HG02970 (cell line): ENCODE measurements at regions not wholly inside any gene's neighbourhood (a gene's known extent, or its start where the extent isn't known, plus 50 kb on each side); places are given as distances from the start of the nearest gene placed in this dataset.

Source experiments
- ATAC-seq: cut with Tn5 transposase; IDR thresholded peaks from one replicate; pipeline ENCODE4 v1.9.1; 2021; ENCODE audit warnings: mild to moderate bottlenecking, moderate library complexity, moderate number of reproducible peaks; ENCODE audit not compliant: unreplicated experiment, low FRiP score

- no peak for ATAC-seq
Measured at GRCh38 chr11:134643115-134644012, 231.3 kb upstream of the B3GAT1 start.

DNA sequence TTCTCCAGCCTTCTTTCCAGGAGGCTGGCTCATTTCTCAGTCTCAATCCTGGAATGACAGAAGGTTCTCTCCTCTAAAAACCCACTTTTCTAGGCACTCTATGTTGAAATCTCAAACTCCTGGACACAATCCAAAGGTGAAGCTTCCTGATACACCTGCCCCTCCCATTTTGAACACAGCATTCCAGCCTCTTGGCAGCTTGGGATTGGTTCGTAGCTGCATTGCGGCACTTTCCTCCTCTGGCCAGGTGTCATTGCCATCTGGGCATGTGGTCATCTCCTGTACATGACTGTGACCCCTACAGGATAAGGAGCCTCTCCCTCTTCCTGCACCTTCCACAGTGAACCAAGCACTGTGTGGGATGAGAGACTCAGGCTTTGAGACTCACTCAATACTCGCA lies 230.2 kb upstream of the B3GAT1 start:
- no peak for ATAC-seq

GRCh38 chr11:134640971-134641968 lies 229.2 kb upstream of the B3GAT1 start:
- no peak for ATAC-seq

- no peak for ATAC-seq
Measured at GRCh38 chr11:134640536-134640935, 228.5 kb upstream of the B3GAT1 start.

DNA sequence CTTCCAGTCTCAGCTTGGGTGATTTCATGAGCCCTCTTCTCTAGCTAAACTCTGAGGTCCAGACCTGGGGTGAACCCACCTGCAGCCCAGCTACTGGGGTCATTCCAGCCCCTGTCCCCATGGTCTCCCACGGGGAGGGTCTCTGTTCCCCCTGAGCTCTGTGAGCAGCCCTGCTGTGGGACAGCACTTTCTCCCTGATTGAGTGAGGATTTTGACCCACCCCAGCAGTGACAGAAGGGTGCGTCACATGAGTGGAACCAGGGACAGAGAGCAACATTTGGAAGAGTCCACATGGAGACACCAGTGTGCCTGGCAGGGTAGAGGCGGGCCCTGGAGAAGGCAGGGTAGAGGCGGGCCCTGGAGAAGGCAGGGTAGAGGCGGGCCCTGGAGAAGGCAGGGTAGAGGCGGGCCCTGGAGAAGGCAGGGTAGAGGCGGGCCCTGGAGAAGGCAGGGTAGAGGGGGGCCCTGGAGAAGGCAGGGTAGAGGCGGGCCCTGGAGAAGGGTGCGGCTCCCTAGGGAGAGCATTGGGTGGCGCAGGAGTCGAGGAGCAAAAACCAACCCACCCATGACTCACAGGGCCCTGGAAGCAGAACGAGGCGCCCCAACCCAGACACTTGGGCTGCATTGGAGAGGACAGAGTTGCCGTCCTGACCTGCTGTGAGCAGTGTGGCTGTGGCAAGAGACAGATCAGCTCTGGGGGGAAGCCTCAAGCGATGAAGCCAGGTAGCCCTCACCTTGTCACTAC lies 227.7 kb upstream of the B3GAT1 start:
- ATAC-seq = no peak

- ATAC-seq = no peak
Measured at GRCh38 chr11:134638796-134639430, 226.9 kb upstream of the B3GAT1 start.

DNA sequence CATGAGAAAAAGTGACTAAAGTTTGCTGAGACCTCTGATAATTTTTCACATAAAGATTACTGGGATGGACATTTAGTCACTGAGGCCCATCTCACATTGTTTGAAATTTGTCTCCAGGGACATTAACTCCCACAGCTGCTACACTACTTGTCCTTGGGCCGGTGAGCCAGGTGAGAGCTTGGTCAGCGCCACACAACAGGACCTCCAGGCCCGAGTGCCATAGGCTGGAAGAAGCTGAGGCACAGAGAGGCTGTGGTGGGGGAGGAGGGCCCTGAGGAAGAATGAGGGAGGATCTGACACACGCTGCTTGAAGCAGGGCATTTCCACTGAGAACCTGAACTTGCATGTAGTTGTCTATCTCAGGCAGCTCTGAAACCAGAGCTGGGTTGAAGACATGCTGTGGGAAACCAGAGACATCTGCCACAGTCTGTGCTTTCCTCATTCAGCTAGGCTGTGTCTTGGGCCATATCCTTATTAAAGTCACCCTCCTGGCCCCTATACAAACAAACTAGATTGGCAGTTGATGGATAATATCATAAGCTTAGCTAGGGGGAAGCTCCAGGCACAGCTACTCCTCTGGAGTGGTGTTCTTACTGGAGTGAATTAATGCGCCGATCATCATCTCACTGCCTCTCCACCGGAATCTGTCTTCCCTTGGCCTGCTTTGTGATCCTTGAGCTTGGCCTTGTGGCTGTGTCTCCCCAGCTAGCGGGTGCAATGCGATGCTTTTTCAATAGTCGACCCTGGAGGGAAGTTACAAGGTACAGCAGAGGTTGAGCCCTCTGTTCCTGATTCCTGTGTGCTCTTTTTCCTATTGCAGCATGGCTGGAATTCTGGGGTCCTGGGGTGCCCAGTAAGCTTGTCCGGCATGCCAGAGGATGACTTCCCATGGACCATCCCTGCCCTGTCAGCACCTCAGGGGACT lies 225.3 kb upstream of the B3GAT1 start:
- ATAC-seq = no peak

DNA sequence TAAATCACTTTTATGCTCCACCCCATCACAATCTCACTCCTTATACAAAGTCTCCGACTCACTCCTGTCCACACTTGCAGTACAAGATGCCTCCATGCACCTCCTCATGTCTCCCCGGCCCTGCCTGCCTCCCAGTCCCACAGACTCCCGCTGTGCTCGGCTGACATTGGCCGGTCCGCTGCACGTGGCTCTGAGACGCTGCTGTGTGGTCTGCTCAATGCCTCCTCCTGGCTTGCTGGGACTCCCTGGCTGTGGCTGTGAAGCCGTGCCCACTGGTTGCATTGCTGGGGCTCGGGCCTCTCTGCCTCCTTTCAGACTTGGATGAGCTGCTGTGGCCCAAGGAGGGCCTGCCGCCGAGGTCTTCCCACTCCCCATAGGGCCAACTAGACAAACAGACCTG lies 224.0 kb upstream of the B3GAT1 start:
- no peak for ATAC-seq

- no peak for ATAC-seq
Measured at GRCh38 chr11:134634897-134635831, 223.1 kb upstream of the B3GAT1 start.

DNA sequence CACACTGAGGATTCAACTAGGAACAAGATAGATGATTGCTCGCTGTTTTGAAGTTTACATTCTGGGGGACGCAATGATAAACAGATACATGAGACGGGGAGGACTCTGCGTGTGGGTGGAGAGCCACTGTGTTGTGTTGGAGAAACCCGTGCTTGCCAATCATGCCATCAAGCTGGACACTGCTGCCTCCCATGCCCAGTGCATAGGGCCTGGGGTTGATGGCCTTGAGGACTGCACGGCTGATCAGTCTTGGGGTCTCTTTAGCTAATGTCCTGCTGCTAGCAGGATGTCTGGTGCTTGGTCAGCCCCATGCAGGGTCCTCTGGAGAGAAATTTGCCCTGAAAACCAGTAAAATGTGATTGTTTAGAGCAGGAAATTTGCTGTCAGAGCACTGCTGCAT lies 221.2 kb upstream of the B3GAT1 start:
- no peak for ATAC-seq

DNA sequence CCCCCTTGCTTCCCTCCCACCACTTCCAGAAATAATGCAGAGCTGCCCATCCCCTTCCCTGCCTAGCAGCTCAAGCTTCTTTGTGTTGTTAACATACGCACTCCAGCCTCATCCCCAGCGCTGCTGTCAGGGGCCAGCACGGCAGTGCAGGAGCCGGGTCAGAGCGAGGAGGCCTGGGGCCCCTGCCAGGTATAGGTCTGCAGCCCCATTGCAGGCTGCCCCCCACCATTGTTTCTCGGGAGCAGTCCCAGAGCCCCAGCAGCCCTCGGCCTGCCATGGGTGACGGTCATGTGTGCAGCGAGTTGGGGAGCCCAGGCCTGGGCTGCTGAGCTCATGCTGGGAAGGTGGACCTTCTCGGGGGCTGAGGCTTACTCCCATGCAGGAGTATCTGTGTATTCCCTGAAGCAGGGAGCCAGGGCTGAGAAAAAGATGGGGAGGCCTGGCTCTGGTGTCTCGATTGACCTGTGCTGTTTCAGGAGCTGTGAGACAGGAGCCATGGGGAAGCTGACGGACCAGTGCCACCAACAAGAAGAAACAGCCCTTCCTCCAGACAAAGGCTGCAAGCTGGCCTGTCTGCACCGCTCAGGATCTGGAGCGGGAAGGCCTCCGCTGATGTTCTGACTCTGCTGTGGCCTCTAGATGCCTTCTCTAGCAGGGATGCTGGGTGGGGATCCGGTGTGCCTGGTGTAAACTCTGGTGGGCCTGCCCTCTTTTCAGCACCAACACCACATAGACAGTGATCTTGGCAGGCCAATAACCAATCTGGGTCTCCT lies 220.5 kb upstream of the B3GAT1 start:
- ATAC-seq = no peak

DNA sequence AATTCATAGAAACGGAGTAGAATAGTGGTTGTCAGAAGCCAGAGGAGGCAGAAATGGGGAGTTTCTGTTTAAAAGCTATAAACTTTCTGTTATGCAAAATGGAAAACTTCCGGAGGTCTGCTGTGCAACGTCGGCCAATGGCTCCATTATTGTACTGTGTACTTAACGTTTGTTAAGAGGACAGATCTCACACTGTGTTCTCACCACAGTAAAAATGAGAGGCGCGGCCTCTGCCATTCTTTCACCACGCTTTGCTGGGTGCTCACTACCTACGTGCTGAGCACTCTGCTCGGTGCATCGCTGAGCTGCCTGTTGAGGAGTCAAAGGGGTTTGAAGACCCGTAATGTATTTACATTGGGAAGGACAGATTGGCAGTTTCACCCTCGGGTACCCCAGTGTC lies 218.8 kb upstream of the B3GAT1 start:
- no peak for ATAC-seq

DNA sequence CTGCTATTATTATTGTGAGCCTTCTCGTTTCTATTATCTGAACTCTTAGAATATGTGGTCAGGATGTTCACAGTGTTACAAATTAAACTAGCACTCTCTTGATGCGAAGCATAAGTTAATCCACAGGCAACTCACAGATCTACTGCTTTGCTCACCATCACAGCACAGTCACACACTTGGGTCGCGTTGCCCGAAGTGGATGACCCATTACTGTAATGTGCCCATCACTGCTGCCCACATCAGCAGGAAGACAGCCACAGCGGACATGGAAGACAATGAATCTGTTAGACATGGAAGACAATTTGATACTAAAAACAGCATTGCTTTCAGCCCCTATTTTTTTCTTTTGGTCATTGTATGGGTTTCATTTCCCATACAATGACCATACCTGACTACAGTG lies 216.4 kb upstream of the B3GAT1 start:
- ATAC-seq = no peak

DNA sequence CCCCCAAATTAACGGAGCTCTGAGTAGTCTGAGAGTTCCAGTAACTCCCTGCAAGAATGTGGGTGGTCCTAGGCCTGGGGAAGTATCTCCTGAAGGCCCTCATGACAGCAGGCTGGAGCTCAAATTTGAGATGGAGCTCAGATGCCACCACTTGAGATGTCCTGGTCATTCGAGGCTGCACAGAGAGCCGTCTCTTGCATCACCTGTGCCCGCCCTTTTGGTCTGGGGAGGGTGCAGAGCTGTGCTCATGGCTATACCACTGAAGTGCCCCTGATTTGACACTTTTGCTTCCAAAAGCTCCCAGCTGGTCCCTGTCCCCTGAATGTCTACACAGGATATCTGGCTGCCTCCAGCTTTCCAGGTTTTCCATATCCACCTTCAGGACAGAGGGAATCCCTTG lies 214.0 kb upstream of the B3GAT1 start:
- ATAC-seq = no peak

DNA sequence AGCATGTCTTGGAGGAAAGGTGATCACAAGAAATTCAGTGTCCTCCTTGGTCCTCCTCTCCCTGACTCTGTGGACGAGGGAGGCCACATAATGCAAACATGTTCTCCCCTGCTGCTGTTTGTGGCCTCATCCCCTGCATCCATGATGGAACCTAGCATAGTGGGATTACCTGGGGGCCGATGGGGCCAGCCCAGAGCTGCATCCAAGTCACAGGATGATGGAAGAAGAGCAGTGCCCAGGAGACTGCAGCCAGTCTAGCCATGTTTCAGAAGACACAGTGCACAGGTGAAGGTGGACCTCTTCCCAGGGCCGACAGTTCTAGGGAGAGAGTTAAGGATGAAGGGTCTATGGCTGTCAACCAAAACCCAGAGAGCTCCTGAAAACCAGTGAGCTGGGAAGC lies 213.6 kb upstream of the B3GAT1 start:
- no peak for ATAC-seq

DNA sequence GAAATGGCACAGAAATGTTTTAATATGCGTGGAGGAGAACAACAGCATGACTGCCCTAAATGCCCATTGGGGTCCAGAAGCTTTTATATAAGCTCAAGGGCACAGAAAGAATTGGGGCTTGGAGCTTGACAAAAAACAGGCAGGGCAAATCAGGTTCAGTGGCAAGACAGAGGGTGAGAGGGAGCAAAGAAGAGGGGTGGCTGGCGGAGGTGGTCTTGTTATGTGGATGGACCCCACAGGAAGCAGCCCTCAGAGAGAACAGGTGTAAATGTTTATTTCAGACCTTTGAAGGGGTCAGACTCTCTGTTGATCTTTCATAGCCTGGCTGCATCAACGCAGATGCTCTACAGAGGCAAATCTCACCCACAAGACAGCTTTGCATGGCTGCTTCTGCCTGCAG lies 213.1 kb upstream of the B3GAT1 start:
- ATAC-seq = no peak

DNA sequence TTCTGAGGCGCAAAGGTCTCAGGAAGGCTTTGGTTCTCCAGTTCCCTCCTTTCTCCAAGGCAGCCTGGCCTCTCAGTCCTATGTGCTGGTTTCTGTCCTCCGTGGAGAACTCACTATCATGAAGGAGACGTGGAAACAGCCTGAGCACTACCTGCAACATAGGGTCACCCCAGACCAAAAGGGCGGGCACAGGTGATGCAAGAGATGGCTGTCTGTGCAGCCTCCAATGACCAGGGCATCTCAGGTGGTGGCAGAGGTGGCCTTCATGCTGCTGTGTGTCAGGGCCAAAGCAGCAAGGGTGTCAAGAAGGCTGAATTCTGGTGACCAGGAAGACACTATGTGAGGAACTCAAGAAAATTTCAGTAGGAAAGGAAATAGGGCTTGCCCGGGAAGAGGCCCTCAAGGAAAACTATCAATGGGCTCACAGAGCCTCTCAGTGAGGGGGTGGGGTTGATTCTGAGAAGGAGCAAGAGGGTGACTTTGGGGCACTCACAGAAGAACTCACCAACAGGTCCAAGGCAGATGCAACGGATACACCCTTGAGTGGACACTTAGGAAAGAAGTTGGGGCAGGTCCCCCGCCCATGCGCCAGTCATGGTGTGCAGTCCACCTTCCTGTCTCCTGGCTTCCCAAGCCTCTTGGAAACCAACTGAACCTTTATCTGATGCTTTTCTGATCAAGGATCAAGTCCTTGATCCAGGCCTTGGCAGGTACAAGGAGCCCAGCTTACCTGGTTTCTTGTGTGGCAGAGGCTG lies 212.3 kb upstream of the B3GAT1 start:
- ATAC-seq = no peak
